NOMO-1 (cell line): ENCODE measurements at regions not wholly inside any gene's neighbourhood (a gene's known extent, or its start where the extent isn't known, plus 50 kb on each side); places are given as distances from the start of the nearest gene placed in this dataset.

ENCODE experiments used
- DNase-seq, 2 experiments: peaks; one replicate each; lab custom pipeline; 2025; ENCODE audit not compliant: unreplicated experiment in 2 of 2; lab: John Stamatoyannopoulos, UW

- no peak for DNase-seq
These were observed 116.2 kb upstream of the DDX18 start for GRCh38 chr2:117698287-117698686.

GRCh38 chr2:117698819-117699218, 115.7 kb upstream of the DDX18 start:
- DNase-seq = no peak

- DNase-seq = no peak
These were observed 114.0 kb upstream of the DDX18 start for GRCh38 chr2:117700471-117700870.

GRCh38 chr2:117701365-117701764, 113.1 kb upstream of the DDX18 start:
- no peak for DNase-seq

GRCh38 chr2:117702098-117702497, 112.4 kb upstream of the DDX18 start:
- DNase-seq = no peak

GRCh38 chr2:117703858-117704257, 110.6 kb upstream of the DDX18 start:
- DNase-seq = no peak

GRCh38 chr2:117704818-117705217, 109.7 kb upstream of the DDX18 start:
- no peak for DNase-seq

GRCh38 chr2:117707874-117708273, 106.6 kb upstream of the DDX18 start:
- no peak for DNase-seq

GRCh38 chr2:117712684-117713083, 101.8 kb upstream of the DDX18 start:
- no peak for DNase-seq

GRCh38 chr2:117714110-117714509, 100.4 kb upstream of the DDX18 start:
- DNase-seq = no peak

GRCh38 chr2:117714745-117715417, 99.6 kb upstream of the DDX18 start:
- DNase-seq = no peak

GRCh38 chr2:117716505-117716904, 98.0 kb upstream of the DDX18 start:
- DNase-seq = no peak

- DNase-seq = no peak
These were observed 97.4 kb upstream of the DDX18 start for GRCh38 chr2:117717072-117717471.

- no peak for DNase-seq
These were observed 96.4 kb upstream of the DDX18 start for GRCh38 chr2:117718048-117718447.

- DNase-seq = no peak
These were observed 93.7 kb upstream of the DDX18 start for GRCh38 chr2:117720765-117721164.

- no peak for DNase-seq
These were observed 91.0 kb upstream of the DDX18 start for GRCh38 chr2:117723483-117723882.

- DNase-seq = no peak
These were observed 90.5 kb upstream of the DDX18 start for GRCh38 chr2:117723888-117724434.

GRCh38 chr2:117726747-117727146, 87.7 kb upstream of the DDX18 start:
- DNase-seq = no peak

GRCh38 chr2:117737846-117738245, 76.6 kb upstream of the DDX18 start:
- DNase-seq = no peak

- no peak for DNase-seq
These were observed 75.3 kb upstream of the DDX18 start for GRCh38 chr2:117738991-117739839.

GRCh38 chr2:117745537-117745936, 69.0 kb upstream of the DDX18 start:
- no peak for DNase-seq

- no peak for DNase-seq
These were observed 58.7 kb upstream of the DDX18 start for GRCh38 chr2:117755768-117756167.
